Gastrocnemius medialis (tissue), 4 donors: ENCODE measurements at regions not wholly inside any gene's neighbourhood (a gene's known extent, or its start where the extent isn't known, plus 50 kb on each side); places are given as distances from the start of the nearest gene placed in this dataset.
A peak's percentile ranks its signal among the peaks of the same experiment; 100 is the strongest.
"Not testable (repeated sequence)": the region's sequence is repeated elsewhere in the genome, so short reads cannot be mapped to it uniquely, and the experiment has no call there.

Experiments used
- ATAC-seq, 2 donors: fragments of 150-250 bp; one replicate each; pipeline ENCODE4 v1.9.1; 2016
- DNase-seq, 2 donors: peaks; one replicate each; pipeline ENCODE4 v3.0.0-alpha.2; 2019
- H3K27ac ChIP-seq, 4 donors: fragments of 200-600 bp; sonication (generic); 1 replicate in 1 of 4; 2 replicates in 3 of 4; pipeline ENCODE4 v1.5.1; 2016 to 2018; ENCODE audit warnings: mild to moderate bottlenecking in 2 of 4, moderate library complexity in 1 of 4
- H3K27me3 ChIP-seq, 3 donors: fragments of 200-600 bp; sonication (generic) in 2 of 3; 1 replicate in 1 of 3; 2 replicates in 2 of 3; pipeline versions ENCODE4 v1.5.1 to v1.6.0; 2016 to 2019; ENCODE audit warnings: mild to moderate bottlenecking in 1 of 3, moderate library complexity in 1 of 3
- H3K36me3 ChIP-seq, 2 donors: fragments of 200-600 bp; sonication (generic) in 1 of 2; one replicate each; pipeline ENCODE4 v1.5.1; 2017 to 2018
- H3K4me1 ChIP-seq, 2 donors: fragments of 200-600 bp; sonication (generic) in 1 of 2; one replicate each; pipeline ENCODE4 v1.5.1; 2016 to 2017; ENCODE audit warnings: mild to moderate bottlenecking in 2 of 2
- H3K4me3 ChIP-seq, 4 donors: fragments of 200-600 bp; sonication (generic) in 3 of 4; 1 replicate in 1 of 4; 2 replicates in 3 of 4; pipeline ENCODE4 v1.5.1; 2016 to 2019; ENCODE audit warnings: mild to moderate bottlenecking in 2 of 4
- H3K9me3 ChIP-seq, 3 donors: fragments of 200-600 bp; sonication (generic) in 2 of 3; 1 replicate in 1 of 3; 2 replicates in 2 of 3; pipeline ENCODE4 v1.5.1; 2016 to 2019
- CTCF ChIP-seq, 5 experiments: fragments of 450-650 bp in 3 of 5; fragments of 200-600 bp in 2 of 5; sonication (generic) in 2 of 5; IDR thresholded peaks in 4 of 5; conservative IDR thresholded peaks in 1 of 5; 1 replicate in 4 of 5; 2 replicates in 1 of 5; pipeline ENCODE4 v1.5.1; 2016 to 2019; ENCODE audit warnings: antibody characterized with exemption in 5 of 5, mild to moderate bottlenecking in 3 of 5, moderate library complexity in 3 of 5
- POLR2A ChIP-seq, 2 donors: fragments of 450-650 bp; IDR thresholded peaks; one replicate each; pipeline ENCODE4 v1.6.1; 2017; ENCODE audit warnings: antibody characterized with exemption in 2 of 2, mild to moderate bottlenecking in 2 of 2, moderate library complexity in 2 of 2
- in situ Hi-C, 4 donors: fragments of 200-750 bp; cut with MboI; loops; one replicate each; pipeline versions ENCODE4 v1.15.0 to v1.8.0; 2017; ENCODE audit warnings: low sequenced_read_pairs in 4 of 4
- intact Hi-C: fragments of 100-400 bp; cut with DNase I; formaldehyde crosslinking; loops from one replicate; pipeline ENCODE4 v1.15.1; 2023; ENCODE audit warnings: low total_unique reads

DNA sequence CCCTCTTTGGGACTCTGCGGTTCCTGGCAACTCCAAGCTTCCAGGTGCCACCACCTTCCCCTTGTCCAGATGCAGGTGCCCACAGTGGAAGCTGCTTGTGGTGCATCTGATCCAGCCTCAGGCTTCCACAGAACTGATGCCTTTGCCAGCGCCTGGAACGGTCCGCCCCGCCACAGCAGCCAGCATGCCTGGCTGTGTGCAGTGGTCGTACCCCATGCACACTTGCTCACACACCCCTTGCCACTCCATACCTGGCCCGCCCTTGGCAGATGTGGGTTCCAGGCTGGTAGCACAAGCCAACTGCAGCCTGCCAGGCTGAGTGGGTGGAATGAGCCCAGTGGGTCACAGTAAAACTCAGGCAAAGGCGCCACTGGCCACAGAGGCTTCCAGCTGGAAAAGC, 240.5 kb downstream of the PPP4R3C start:
- in situ Hi-C loops, result no loop called here

GRCh38 chrX:27186671-27187070, 276.5 kb downstream of the PPP4R3C start:
- Histone ChIP-seq H3K36me3 (no peaks in the 10 kb centered on the region), H3K4me3 (no peak overlapping the region), H3K27ac (no peak overlapping the region), H3K9me3 (no peaks in the 10 kb centered on the region), H3K27me3 (no peaks in the 10 kb centered on the region), H3K4me1 (no peaks in the 10 kb centered on the region)
- ATAC-seq (no peak), DNase-seq (no peak)
- TF ChIP-seq POLR2A (IDR thresholded peaks at IDR 0.05) (no peak), CTCF (IDR thresholded peaks at IDR 0.05 in 4 of 5, conservative IDR thresholded peaks at IDR 0.05 in 1 of 5) (peak in 3 of 5 experiments; percentile 39 to 67 (median 39))
- intact Hi-C loops (no loop called here), in situ Hi-C loops (loop anchor here in 1 of 4 donors (25.0 kb wide), 1 partner anchor 399 kb away; no protein-coding TSS in a partner anchor)

More for the DNA sequence above, 240.5 kb downstream of the PPP4R3C start:
- Histone ChIP-seq H3K36me3 (no peaks in the 10 kb centered on the region), H3K9me3 (no peaks in the 10 kb centered on the region), H3K4me3 (no peak overlapping the region), H3K27ac (no peak overlapping the region), H3K27me3 (no peaks in the 10 kb centered on the region), H3K4me1 (no peaks in the 10 kb centered on the region)
- intact Hi-C loops, result no loop called here
- ATAC-seq (no peak), DNase-seq (no peak)
- no peak for TF ChIP-seq POLR2A (IDR thresholded peaks at IDR 0.05)
- no peak for TF ChIP-seq CTCF (IDR thresholded peaks at IDR 0.05 in 4 of 5, conservative IDR thresholded peaks at IDR 0.05 in 1 of 5)

GRCh38 chrX:27163236-27163635, 299.9 kb downstream of the PPP4R3C start:
- DNase-seq (no peak), ATAC-seq (no peak)
- no peaks in the 10 kb centered on the region for H3K9me3 ChIP-seq
- no peak for TF ChIP-seq POLR2A (IDR thresholded peaks at IDR 0.05)
- no peak overlapping the region for H3K27ac ChIP-seq
- no peak overlapping the region for H3K4me3 ChIP-seq
- intact Hi-C loops, result no loop called here
- in situ Hi-C loops, result no loop called here
- H3K27me3 ChIP-seq, result no peaks in the 10 kb centered on the region
- no peaks in the 10 kb centered on the region for H3K4me1 ChIP-seq
- H3K36me3 ChIP-seq, result no peaks in the 10 kb centered on the region

GRCh38 chrX:27162496-27162895, 300.6 kb downstream of the PPP4R3C start:
- DNase-seq (no peak), ATAC-seq (no peak)
- H3K4me1 ChIP-seq, result no peaks in the 10 kb centered on the region
- H3K27me3 ChIP-seq, result no peaks in the 10 kb centered on the region
- H3K36me3 ChIP-seq, result no peaks in the 10 kb centered on the region
- H3K4me3 ChIP-seq, result no peak overlapping the region
- intact Hi-C loops (no loop called here), in situ Hi-C loops (no loop called here)
- TF ChIP-seq CTCF (IDR thresholded peaks at IDR 0.05 in 4 of 5, conservative IDR thresholded peaks at IDR 0.05 in 1 of 5), result no peak
- no peak for TF ChIP-seq POLR2A (IDR thresholded peaks at IDR 0.05)
- H3K9me3 ChIP-seq, result no peaks in the 10 kb centered on the region
- H3K27ac ChIP-seq, result no peak overlapping the region

- DNase-seq, H3K27ac ChIP-seq, intact Hi-C loops, ATAC-seq, H3K36me3 ChIP-seq, H3K9me3 ChIP-seq, H3K27me3 ChIP-seq, H3K4me1 ChIP-seq, in situ Hi-C loops, H3K4me3 ChIP-seq: not testable (repeated sequence)
These were observed 306.2 kb downstream of the PPP4R3C start for GRCh38 chrX:27156921-27157320.

- no peak overlapping the region for H3K4me3 ChIP-seq
- in situ Hi-C loops, result no loop called here
- intact Hi-C loops, result no loop called here
- H3K27me3 ChIP-seq, result no peaks in the 10 kb centered on the region
- TF ChIP-seq POLR2A (IDR thresholded peaks at IDR 0.05) (no peak), CTCF (IDR thresholded peaks at IDR 0.05 in 4 of 5, conservative IDR thresholded peaks at IDR 0.05 in 1 of 5) (no peak)
- ATAC-seq (no peak), DNase-seq (no peak)
- no peaks in the 10 kb centered on the region for H3K4me1 ChIP-seq
- H3K27ac ChIP-seq, result no peak overlapping the region
- H3K36me3 ChIP-seq, result no peaks in the 10 kb centered on the region
- no peaks in the 10 kb centered on the region for H3K9me3 ChIP-seq
These were observed 326.8 kb downstream of the PPP4R3C start for GRCh38 chrX:27136325-27136724.
